NCI-H2227 treated with DMSO at 0.1 percent for 48 hours (cell line): ENCODE measurements at regions not wholly inside any gene's neighbourhood (a gene's known extent, or its start where the extent isn't known, plus 50 kb on each side); places are given as distances from the start of the nearest gene placed in this dataset.
A peak's percentile ranks its signal among the peaks of the same experiment; 100 is the strongest.

Source experiments
- DNase-seq: peaks from one replicate; lab custom pipeline; 2025; lab: John Stamatoyannopoulos, UW

DNA sequence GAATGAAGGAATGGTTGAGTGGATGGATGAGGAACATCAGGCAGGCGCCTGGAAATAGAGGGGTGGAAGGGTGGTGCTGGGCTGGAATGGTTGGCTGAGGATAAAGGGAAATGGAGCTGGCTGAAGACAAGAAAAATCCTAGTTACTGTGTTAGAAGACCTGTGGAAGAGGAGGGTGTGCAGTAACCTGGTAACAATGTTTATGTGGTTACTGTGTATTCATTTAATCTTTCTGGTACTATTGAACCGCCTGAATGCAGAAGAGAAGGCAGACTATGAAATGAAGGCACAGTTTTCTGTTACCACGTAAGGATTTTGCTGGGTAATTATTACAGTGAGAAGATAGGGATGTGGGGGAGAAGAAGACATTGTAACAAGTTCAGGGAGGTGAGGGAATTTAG is 110.3 kb upstream of the MGAT5 start:
- no peak for DNase-seq

DNA sequence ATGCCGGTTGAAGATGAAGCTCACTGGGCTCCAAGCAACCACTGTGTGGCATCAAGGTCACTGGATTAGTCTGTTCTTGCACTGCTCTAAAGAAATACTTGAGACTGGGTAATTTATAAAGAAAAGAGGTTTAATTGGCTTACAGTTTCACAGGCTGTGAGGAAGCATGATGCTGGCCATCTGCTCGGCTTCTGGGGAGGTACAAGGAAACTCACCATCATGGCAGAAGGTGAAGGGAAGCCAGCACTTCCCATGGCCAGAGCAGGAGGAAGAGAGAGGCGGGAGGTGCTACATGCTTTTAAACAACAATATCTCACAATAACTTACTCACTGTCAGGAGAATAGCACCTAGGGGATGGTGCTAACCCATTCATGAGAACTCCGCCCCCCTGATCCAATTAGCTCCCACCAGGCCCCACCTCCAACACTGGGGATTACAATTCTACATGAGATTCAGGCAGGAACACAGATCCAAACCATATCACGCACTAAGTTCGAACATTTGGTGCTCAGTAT is 109.7 kb upstream of the MGAT5 start:
- DNase-seq = no peak

- DNase-seq = no peak
Measured at GRCh38 chr2:134144651-134145050, 109.2 kb upstream of the MGAT5 start.

DNA sequence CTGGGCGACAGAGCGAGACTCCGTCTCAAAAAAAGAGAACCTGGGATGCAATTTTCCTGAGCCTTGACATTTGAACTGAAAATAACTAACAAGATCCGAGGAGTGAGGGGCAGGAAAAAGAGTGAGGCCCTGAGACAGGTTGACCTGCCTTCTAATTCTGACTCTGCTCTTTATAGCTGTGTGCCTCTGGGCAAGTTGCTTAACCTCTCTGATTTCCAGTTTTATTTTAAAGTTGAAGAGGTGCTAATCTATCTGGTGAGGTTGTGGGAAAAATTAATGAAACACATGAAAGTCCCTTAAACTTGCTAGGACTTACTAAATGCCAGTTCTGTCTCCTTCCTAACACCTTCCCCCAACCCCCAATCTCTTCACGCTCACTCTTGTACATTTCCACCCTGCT is 108.4 kb upstream of the MGAT5 start:
- no peak for DNase-seq

DNA sequence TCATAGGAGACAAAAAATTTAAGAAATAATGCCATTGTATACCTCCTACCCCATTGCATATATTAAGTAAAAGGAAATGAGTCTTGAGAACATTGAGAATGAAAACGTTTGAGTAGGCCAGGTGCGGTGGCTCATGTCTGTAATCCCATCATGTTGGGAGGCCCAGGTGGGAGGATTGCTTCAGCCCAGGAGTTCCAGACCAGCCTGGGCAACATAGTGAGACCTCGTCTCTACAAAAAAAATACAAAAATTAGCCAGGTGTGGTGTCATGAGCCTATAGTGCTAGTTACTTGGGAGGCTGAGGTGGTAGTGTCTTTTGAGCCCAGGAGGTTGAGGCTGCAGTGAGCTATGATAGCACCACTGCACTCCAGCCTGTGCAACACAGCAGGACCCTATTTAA is 107.7 kb upstream of the MGAT5 start:
- no peak for DNase-seq

GRCh38 chr2:134146620-134147019 is 107.3 kb upstream of the MGAT5 start:
- DNase-seq = no peak

- no peak for DNase-seq
Measured at GRCh38 chr2:134148172-134148571, 105.7 kb upstream of the MGAT5 start.

DNA sequence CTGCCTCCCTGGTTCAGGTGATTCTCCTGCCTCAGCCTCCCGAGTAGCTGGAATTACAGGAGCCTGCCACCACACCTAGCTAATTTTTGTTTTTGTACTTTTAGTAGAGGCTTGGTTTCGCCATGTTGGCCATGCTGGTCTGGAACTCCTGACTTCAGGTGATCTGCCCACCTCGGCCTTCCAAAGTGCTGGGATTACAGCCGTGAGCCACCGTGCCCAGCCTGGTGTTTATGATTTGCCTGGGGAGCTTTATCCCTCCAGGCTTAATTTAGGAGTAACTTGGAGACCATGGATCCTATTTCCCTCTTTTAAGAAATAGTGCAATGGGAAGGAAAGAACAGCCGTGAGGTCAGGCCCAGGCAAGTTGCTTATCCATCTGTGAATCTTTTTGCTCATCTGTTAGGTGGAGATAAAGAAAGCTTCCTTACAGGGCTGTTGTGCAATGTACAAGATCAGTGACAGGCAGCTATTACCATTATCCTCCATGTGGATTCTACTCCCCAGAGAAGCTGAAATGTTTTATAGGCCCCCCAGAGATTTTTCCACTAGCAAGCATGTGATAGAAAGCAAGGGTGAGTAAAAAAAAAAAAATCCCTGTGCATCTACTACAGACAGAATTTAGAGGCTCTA is 104.9 kb upstream of the MGAT5 start:
- peak; percentile 50 for DNase-seq

GRCh38 chr2:134149904-134150303 is 104.0 kb upstream of the MGAT5 start:
- DNase-seq = no peak

DNA sequence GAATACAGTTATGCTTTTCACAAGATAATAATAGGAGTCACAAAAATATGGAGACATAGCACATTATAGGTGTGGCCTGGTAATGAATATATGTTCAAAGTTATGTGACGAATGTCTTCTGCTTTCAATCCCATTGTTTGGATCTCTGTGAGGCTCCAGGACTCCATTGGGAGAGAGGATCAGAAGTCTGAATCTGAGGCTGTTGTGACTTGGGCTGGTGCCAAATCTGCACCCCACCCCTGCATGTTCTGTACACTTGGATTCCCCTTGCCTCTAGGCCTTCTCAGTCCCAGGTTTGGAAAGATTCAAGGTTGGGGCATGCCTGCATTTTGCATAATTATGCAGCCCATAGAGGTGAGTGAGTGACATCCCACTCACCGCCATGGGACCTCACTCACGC is 103.1 kb upstream of the MGAT5 start:
- no peak for DNase-seq

- no peak for DNase-seq
Measured at GRCh38 chr2:134152045-134153010, 101.5 kb upstream of the MGAT5 start.

DNA sequence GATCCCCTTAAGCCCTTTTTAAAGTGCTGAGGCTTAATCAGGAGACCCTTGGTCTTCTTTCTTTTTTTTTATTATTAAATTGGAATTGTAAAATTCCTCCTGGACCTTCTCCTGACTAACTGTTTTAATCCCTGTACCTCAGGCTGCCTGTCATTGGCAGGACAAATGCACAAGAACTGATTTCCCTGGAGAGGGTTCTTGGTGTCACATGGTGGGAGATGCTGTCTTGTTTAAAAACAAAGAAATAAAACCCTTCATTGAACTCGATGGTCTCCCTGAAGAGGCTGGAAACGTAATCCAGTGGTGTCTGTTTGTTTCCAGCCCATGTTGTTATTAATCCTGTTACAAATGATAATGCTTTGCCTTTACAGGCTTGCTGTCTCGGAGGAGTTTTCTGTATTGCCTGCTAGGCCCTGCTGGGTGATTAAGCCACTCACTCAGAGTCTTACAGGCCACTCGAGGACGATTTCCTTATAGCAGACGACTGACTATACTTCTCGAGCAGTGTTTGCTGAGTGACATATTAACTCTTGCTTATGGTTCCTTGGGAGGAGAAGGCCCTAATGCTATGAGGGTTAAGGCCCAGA is 100.5 kb upstream of the MGAT5 start:
- no peak for DNase-seq

DNA sequence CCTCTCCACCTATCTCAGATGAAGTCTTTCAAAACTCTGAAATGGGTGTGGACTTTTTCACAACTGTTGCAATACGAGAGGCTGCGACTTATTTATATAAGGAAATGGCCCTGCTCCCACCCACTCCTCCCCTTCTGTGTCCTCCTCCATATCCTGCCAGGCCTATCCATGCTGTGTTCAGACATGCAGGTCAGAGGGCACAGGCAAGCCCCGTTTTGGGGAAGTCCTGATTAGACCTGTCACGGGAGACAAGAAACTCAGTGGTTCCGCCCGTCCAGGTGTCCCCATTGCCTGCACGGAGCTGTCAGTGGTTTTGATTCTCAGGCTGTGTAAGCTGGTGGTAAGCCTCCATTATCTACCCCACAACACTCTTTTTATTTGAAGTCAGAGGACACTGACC is 99.6 kb upstream of the MGAT5 start:
- DNase-seq = no peak

DNA sequence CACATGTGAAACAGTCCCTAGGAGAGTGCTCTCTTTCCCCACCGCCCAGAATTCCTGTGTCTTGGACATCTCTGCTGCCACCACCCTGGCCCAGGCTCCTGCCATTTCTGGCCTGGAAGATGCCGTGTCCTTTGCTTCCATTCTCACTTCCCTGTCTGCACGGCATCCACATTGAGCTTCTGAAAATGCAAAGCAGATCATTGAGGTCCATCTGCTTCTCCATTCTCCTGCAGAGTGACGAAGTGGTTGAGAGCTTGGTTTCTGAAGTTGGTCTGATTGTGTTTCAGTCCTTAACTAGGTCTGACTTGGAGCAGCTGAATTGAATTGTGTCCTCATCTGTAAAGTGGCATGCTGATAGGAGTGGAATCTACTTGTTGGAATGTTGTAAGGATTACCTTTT is 98.7 kb upstream of the MGAT5 start:
- DNase-seq = no peak

DNA sequence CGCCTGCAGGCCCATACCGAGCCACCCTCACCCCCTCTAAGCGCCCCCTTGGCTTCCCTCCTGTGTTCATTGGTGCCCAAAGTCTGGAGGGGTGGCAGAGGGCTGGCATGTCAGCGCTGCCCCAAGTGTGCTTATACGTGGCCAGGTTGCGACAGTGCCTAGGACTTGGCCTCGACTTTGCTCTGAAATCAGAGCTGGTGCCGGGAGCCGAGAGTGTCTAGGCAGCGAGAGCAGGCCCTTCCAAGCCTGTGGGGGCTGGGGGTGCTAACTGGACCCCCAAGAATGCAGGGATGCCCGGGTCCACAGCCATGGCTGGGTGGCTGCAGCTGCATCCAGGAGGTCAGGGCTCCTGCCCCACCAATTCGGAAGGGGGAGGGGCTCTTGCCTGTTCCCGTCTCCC is 95.6 kb upstream of the MGAT5 start:
- DNase-seq = no peak

GRCh38 chr2:134161170-134161547 is 92.7 kb upstream of the MGAT5 start:
- no peak for DNase-seq

- no peak for DNase-seq
Measured at GRCh38 chr2:134163336-134163735, 90.5 kb upstream of the MGAT5 start.

- DNase-seq = no peak
Measured at GRCh38 chr2:134164306-134164705, 89.6 kb upstream of the MGAT5 start.

DNA sequence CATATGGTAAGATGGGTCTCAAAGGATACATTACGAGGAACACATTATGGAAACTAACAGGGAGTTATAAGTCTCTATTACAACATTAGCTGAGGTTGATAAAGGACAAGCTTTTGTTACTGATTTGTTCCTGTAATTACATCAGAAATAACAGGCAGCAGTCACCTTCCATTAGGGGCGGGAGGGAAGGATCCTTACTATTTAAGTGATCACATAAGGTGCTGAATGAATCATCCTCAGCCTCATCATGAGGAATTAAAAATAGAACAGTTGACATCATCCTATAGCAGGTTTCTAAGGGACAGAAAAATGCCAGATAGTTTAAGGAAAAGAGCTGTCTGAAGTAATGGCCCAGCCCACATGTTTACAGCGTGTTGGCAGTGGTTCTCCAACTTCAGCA is 86.9 kb upstream of the MGAT5 start:
- DNase-seq = no peak

- no peak for DNase-seq
Measured at GRCh38 chr2:134169788-134170187, 84.1 kb upstream of the MGAT5 start.

DNA sequence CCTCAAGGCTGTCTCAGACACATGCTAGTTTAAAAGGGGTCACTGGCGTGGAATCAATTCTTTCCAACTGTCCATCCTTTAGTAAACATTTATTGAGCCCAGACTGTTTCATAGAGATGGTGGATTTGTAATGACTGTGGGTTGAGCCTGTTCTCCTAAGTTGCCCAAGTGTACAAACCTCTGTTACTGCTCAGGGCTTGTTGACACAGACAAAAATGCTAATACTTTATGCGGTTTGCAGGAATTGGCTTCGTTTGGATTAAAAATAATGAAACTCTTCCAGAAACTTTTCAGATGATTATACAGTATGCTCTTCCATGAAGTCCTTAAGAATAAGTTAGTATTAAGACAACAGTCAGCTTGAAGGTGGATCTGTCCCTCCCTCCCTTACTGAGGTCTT is 83.6 kb upstream of the MGAT5 start:
- no peak for DNase-seq

GRCh38 chr2:134170700-134171099 is 83.2 kb upstream of the MGAT5 start:
- DNase-seq = no peak
